Putamen (tissue), 1 donor: ENCODE measurements at regions not wholly inside any gene's neighbourhood (a gene's known extent, or its start where the extent isn't known, plus 50 kb on each side); places are given as distances from the start of the nearest gene placed in this dataset.

ENCODE experiments used
- DNase-seq: peaks from one replicate; pipeline ENCODE4 v3.0.0-alpha.2; 2016; ENCODE audit warnings: low spot score

DNA sequence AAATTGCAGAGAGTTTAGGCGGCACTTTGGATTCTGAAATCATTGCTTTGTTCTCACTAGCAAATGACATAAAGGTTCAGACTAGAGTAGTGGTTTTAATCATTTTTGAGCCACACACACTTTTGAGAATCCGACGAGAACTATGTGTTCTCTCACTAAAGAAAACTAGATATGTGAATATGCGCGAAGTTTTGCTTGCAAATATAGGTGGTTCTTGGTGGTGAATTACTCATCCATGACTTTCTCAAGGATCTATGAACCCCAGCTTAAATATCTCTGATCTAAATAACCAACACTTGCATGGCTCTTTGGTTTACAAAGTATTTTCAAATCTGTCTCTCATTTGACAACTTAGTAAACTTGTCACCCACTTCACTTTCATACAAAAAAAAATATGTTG lies 54.8 kb downstream of the NOG start:
- no peak for DNase-seq

DNA sequence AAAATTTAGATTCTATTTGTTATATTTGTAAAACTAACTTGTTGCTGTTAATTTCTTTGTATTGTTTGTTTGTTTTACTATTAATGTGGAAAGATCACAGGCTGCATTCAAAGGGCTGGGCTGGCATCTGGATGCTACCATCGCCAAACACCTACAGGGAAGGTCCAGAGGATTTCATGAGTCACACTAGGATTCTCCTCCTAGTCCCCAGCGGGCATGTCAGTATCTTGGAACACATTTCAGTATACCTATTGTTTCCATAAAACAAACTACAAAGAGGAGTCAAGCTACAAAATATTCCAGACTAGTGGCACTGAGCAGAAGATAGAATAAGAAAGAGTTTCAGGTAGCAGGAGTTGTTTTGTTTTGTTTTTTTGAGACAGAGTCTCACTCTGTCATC lies 55.3 kb downstream of the NOG start:
- no peak for DNase-seq

DNA sequence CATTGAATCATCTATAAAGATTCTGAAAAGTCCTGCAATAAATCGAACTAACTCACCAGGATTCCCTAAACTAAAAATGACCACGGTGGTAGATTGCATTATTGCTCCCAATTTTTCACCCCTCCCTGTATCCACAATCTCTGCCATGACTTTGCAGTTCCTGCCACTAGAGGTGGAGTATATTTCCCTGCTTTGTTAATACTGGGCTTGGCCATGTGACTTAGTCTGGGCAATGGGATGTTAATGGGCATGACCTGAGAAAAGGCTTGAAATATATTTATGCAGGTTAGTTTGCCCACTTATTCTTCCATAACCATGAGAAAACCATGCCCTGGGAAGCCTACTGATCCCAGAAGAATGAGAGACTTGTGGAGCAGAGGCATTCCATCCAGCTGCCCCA lies 59.1 kb downstream of the NOG start:
- no peak for DNase-seq

DNA sequence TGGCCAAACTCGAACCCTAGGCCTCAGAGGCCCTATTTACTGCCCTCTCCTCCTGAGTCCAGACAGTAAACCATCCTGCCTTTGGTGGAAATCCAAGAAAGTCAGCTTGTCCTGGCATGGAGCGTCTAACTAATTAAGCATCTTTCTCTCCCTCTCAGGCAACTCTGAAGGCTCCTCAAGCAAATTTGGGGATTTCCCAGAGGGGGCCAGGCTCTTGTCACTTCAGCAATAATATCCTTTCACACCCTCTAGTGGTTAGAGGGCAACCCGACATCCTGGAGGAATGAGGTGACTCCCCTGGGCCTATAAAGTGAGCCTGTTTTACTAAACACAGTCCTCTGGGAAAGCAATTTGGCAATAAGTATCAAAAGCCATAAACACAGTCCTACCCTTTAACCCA lies 60.4 kb downstream of the NOG start:
- DNase-seq = no peak

DNA sequence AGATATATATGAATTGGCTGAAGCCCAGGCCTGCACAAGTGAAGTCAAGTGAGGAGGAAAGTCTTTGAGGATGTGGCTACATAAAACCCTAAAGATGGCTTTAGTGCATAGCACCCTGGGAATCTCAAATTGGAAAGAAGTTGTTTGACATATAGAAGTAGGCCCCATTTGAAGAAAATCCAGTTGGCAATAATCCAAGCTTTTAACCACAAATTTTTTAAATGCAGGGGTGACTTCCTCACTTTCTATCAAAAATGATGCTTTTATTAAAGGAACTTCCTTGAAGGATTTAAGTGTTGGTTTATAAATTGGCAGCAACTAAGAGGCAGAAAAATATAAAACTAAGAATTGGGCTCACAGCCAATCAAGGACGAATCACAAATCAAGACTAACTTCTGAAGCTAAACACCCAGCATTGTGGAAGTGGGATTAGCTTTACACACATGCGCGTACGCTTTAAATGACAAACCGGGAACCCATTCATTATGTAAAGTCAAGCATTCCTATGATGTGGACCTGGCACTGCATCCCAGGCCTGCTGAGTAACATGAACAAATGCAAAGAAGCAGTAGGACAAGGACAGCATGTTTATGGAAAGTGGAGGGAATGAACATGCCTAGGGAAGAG lies 63.3 kb downstream of the NOG start:
- no peak for DNase-seq

DNA sequence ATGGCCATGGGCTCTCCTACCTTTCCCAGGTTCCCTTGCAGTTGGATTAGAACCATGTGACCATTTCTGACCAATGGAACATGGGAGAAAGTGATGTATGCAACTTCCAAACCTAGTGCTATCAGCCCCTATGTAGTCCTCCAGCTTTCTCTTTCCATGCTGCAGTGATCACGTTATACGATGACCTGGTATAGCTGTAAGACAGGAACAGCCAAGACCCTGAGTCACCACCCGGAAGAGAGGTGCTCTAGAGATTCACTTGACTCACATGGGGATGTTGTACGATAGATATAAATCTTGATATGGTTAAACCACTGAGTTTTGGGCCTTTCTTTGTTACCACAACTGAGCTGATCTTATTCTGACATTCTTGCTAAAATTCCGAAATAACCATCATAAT lies 65.1 kb downstream of the NOG start:
- DNase-seq = no peak

DNA sequence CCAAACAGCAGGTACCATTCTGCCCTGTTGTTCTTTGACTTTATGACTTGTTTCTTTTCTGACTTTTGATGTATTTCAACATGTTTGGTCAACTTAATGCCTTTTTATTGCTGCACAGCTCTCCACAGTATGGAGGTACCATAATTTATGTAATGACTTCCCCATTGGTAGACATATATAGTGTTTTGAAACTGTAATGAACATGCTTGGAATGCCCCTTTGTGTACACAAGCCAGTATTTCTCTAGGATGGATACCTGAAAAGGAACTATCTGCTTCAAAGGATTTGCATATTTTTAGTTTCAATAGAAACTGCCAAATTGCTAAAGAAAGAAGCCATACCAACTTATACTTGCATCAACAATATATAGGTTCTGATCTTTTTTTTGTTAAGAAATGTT lies 66.1 kb downstream of the NOG start:
- no peak for DNase-seq

DNA sequence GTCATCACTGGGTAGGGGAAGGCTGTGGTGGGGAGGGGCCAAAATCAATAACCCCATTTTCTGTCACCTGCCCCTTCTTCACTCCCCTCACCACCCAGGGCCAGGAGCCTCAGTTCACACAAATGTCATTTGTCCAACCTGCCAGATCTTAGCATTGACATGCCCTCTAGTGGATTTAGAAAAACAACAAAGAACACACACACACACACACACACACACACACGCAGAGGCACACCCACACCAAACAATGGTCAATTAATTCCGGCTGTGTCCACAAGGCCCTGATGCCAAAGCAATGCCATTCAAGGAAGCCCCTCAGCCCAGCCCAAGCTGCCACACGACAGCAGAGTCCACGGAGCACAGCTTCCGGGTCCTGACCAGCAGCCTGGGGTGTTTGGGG lies 68.4 kb downstream of the NOG start:
- no peak for DNase-seq

DNA sequence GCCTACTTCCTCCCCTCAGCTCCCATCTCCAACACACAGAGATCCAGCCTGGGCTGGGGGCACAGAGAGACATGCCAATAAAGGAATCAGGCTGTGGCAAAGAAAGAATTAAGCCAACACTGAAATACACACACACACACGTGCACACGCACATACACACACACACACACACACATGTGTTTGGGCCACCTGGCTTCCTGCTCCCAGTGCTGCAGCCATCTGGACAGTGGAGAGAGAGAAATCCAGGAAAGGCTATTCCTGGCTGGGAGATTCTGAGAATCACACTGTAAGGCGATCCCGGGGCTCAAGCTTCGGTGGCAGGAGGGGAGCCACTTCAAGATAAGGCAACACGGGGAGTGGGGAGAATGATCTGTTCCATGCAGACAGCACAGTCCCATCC lies 72.4 kb downstream of the NOG start:
- DNase-seq = no peak

DNA sequence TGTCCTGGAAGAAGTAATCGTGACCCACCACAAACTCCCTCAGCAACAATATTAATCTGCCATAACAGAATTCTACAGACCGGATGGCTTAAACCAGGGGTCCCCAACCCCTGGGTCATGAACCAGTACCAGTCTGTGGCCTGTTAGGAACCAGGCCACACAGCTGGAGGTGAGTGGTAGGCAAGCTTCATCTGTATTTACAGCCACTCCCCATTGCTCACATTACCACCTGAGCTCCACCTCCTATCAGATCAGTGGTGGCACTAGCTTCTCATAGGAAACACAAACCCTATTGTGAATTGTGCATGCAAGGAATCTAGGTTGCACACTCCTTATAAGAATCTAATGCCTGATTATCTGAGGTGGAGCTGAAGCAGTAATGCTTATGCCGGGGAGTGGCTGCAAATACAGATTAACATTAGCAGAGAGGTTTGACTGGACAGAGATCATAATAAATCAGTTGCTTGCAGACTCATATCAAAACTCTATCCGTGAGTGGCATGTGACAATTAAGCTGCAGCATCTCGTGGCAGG lies 74.5 kb downstream of the NOG start:
- no peak for DNase-seq

DNA sequence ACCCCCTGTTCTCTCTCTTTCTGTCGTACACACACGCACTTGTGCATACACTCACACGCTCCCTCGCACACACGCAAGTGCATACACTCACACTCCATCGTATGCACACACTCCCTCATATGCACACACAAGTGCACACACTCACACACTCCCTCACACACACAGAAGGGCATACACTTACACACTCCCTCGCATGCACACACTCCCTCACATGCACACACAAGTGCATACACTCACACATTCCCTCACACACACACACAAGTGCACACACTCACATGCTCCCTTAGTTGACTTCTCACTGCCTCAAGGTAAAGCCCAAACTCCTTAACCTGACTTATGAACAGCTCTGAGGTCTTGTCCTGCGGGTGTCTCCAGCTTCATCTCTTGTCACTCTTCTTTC lies 78.7 kb downstream of the NOG start:
- DNase-seq = no peak

DNA sequence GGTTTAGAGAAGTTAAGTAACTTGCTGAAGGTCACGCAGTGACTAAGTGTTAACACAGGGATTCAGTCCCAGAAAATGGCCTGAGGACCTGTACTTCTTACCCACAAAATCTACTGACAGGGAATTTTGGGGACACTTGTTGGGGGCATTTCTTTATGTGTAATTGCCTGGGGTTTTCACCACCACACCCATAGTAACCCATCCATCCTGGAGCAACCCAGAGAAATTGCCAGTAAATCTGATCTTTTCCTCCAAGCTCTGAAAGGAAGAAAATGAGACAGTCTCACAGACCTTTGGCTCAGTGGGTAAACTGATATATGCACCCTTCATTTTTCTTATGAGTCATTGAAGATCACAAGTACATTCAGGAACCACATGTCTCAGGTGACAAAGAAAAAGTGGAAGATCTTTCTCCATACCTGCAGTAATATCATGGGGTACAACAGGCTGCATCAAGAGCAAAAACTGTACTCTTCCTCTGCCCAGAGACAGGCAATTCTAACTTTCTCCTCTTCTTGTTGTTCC lies 81.0 kb downstream of the NOG start:
- no peak for DNase-seq

DNA sequence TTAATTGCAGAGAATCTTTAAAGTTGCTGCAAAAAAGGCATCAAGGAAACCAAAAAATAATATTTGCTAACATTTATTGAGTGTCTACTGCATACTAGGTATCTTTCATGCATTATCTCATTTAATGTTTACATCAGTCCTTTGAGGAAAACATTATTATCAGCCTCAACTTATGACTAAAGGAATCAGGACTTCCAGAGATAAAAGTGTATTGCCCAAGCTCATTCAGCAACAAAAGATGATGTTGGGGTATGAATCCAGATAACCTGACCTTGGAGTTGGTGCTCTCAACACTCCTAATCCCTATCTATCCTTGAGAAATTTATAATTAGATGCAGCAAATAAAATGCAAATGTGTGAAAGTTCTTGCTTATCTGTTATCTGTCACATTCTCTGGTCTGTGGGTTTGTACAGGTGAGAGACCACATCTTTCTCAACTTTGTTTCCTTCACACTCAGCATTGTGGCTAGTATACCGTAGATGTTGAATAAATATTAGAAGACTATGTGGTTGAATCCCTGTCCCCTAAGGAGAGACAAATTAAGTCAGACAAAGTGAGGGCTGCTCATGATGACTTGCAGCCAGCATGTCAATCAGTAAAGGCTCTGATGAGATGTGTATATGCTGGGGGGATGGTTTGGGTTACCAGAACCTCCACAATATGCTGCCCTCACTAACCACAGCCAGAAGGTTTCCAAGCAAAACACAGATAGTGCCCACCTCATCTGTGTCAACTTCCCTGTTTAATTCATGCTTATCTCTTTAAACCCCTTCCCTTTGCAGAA lies 82.6 kb downstream of the NOG start:
- no peak for DNase-seq

DNA sequence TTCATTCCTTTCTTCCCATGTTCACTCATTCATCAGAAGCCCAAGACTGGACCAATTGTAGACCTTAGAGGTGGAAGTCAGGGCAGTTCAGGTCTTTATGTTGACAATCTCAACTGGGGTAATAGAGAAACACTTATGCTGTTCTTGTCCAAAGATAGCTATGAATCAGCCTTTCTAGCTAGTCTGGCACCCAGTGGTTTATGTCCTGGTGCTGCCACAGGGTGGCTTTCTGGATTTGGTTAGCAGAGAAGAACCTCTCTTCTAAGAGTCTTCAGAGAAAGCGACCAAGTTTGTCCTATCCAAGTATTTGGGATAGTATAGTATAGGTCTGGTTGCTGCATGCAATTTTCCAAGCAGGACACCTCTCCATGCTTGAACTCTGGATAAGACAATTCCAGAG lies 83.3 kb downstream of the NOG start:
- no peak for DNase-seq

DNA sequence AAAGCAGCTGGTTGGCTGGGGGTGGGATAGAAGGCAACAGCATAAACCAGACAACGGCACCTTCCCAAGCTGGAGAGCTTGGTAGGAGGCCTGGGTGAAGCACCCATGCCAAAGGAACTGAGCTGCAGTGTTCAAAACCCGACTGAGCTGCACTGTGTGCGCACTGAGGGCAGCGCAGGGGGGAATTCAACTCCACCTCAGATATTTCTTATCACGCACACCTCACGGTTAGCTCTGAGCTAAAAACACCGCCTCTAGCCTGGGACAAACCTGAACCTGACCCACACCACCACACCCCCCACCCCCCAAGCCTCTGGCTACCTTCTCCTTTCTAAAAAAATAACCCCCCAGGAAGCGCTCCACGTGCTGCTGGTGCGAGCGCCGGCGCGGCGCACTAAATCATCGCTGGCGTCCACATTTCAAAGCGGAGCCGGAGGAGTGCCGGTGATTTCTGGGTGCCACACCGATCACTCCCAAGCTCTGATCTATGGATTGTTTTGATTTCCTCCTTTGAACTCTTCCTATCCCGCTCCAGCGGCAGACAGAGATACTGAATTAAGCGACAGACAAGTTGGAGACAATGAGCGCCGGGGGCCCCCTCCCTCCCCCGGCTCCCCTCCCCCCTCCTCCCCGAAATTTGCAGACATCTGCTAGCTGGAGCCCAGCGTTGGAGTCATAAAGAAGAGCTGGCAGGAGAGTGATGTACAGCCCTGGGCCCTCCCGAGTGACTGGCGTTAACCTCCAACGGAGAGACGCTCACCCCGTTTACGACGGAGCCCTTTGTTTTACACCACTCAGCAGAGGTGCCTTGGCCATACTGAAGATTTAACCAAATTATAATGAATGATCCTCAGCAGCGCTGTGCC lies 85.0 kb downstream of the NOG start:
- DNase-seq = no peak

DNA sequence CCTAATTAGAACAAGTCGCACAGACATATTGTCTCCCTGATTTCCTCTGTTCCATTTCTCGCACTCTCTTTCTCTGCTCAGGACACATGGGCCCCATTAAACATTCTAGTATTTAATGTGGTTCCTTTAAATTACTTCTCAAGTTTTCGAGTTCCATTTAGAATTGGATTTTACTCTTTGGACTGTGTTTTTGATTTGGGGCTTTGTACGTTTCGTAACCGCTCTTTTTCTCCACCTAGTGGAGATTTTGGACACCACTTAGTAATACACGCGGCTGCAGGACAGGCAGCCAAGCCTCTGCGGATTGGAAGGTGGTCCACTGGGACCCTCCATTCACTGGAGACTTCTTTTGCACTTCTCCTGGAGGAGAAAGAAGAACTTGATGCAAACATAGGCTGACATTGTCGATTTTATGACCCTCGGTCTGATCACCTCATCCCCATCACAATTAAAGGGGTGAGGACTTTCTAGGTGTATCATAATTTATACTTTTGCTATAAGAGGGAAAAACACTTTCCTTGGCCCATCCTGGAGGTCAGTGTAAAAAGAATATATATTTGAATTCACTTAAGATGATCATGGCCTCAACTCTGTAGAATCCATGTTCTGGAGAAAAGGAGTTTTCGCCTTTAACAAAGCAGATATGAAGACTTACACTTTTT lies 85.7 kb downstream of the NOG start:
- DNase-seq = peak; percentile 7

DNA sequence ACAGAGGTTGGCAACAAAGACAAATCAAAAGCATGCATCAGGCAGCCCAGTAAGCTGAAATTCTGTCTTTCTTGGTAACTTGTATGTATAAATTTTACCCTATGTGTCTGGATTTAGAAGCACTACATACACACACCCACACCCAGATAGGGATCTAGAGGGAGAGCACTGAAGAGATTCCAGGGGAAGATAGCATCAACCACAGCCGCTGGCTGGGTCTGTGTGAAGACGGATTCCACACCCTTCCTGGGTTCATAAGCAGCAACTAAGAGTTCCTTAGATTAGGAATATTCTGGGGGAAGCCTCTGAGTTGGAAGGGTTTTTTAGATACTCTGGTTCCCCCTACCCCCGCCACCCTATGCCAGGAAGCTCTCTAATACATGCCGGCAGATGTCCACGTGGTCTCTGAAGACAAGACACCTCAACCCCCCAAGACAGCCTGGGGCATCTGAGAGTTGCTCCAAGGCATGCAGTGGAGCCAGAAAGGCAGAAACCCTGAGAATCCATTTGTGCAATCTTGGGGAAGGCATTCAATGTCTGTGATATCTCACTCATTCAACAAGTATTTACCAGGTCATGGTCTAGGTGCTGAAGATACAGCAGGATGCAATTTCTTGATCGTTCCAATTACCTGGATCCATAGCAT lies 86.4 kb downstream of the NOG start:
- no peak for DNase-seq

DNA sequence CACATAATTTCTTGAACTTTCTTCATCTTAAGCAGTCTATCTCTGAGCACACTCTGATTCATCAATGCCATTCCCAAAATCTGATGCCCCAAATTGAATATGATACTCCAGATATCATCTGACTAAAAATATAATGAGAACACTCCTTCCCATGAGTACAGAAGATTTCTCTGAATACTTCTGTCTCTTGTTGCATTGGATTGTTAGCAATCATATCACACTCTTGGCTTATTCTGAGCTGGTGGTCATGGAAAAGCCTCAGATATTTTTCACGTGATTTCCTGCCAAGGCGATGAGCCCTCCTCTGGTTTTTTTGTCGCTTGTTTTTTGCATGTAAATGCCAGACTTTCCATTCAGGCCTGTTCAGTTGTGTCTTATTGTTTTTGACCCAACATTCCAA lies 87.2 kb downstream of the NOG start:
- DNase-seq = no peak

DNA sequence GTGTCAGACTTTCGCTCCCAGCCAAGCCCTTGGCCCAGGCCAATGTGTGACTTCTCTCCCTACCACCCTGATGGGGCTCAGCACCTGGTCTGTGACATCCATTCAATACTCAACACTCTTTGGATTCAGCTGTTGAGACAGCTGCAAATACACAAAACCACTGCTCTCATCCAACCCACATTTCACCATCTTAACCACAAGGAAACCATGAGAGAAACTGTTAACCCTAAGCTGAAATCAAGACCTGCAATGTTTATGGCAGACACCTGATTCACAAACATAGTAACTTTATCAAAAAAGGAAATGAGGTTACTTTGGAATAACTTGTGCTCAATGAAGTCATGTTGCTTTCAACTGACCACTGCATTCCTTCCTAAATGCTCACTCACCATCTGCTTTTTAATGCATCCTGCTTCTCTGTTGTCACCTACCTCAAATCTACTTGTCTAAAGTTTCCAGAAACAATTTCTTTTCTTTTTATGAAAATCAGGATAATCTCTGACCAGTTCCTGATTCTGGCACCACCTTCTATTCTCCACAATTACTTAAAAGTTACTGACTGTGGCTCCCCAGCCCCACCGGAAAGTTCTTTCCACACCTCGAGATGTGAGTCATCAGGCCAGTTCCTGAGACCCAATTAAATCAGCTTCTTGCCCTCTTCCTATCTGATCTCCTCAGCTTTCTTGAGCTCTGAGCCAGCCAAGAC lies 88.2 kb downstream of the NOG start:
- DNase-seq = no peak

DNA sequence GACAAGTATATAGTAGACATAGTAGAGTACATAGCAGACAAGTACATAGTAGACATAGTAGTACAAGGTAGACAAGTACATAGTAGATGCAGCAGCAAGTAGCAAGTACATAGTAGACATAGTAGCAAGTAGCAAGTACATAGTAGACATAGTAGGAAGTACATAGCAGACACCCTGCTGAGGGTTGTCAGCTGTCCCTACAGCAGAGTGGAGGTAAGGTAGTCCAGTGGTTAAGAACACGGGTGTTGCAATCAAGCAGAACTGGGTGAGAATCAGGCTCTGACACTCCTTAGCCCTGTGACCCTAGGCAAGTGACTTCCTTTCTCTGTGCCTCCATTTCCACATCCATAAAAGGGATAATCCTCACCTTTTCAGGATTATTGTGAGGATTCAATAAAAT lies 94.7 kb downstream of the NOG start:
- DNase-seq = no peak
